Gastroesophageal sphincter (tissue), 4 donors: ENCODE measurements at regions not wholly inside any gene's neighbourhood (a gene's known extent, or its start where the extent isn't known, plus 50 kb on each side); places are given as distances from the start of the nearest gene placed in this dataset.

Experiments used
- ATAC-seq: fragments of 150-250 bp; one replicate; pipeline ENCODE4 v1.9.1; 2016; ENCODE audit warnings: mild to moderate bottlenecking, moderate library complexity
- H3K27ac ChIP-seq, 4 donors: fragments of 200-600 bp; sonication (generic) in 3 of 4; 1 replicate in 3 of 4; 2 replicates in 1 of 4; pipeline ENCODE4 v1.5.1; 2016 to 2019
- H3K27me3 ChIP-seq: fragments of 200-600 bp; sonication (generic); one replicate; pipeline ENCODE4 v1.5.1; 2019
- H3K36me3 ChIP-seq, 2 donors: fragments of 200-600 bp; sonication (generic); one replicate each; pipeline ENCODE4 v1.5.1; 2019; ENCODE audit warnings: control low read depth in 1 of 2
- H3K4me1 ChIP-seq, 3 donors: fragments of 200-600 bp; sonication (generic); 1 replicate in 2 of 3; 2 replicates in 1 of 3; pipeline ENCODE4 v1.5.1; 2016 to 2019; ENCODE audit warnings: control low read depth in 2 of 3
- H3K4me3 ChIP-seq, 2 donors: fragments of 200-600 bp; sonication (generic); one replicate each; pipeline ENCODE4 v1.5.1; 2019; ENCODE audit warnings: mild to moderate bottlenecking in 1 of 2, moderate library complexity in 1 of 2
- H3K9me3 ChIP-seq, 3 donors: fragments of 200-600 bp; sonication (generic); one replicate each; pipeline ENCODE4 v1.5.1; 2017 to 2019; ENCODE audit warnings: control low read depth in 2 of 3
- CTCF ChIP-seq, 4 experiments: fragments of 200-600 bp in 2 of 4; fragments of 450-650 bp in 2 of 4; sonication (generic) in 1 of 4; IDR thresholded peaks; one replicate each; pipeline ENCODE4 v1.5.1; 2017 to 2019; ENCODE audit warnings: antibody characterized with exemption in 4 of 4, mild to moderate bottlenecking in 2 of 4, moderate library complexity in 2 of 4
- EP300 ChIP-seq: sonication (generic); formaldehyde crosslinking; IDR thresholded peaks from one replicate; pipeline ENCODE4 v1.6.1; 2017; ENCODE audit warnings: antibody characterized with exemption, mild to moderate bottlenecking
- POLR2A ChIP-seq, 2 donors: fragments of 450-650 bp; IDR thresholded peaks; one replicate each; pipeline ENCODE4 v1.6.1; 2017; ENCODE audit warnings: antibody characterized with exemption in 2 of 2, mild to moderate bottlenecking in 2 of 2, moderate library complexity in 1 of 2
- POLR2AphosphoS5 ChIP-seq: sonication (generic); formaldehyde crosslinking; IDR thresholded peaks from one replicate; pipeline ENCODE4 v1.6.1; 2017; ENCODE audit warnings: antibody characterized with exemption
- WGBS, 2 donors: methylation state at CpG; one replicate each; pipeline ENCODE4 v1.1.5; 2018; ENCODE audit warnings: low coverage in 1 of 2; 5-methylcytosine and 5-hydroxymethylcytosine counted together

DNA sequence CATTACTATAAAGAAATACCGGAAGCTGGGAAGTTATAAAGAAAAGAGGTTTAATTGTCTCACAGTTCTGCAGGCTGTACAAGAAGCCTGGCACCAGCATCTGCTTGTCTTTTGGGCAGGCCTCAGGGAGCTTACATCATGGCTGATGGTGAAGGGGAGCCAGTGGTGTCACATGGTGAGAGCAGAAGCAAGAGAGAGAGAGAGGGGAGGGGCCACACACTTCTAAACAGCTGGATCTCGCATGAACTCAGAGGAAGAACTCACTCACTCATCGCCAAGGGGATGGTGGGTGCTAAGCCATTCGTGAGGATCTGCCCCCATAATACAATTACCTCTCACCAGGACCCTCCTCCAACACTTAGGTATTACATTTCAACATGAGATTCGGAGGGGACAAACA is 51.8 kb upstream of the ANKRD34C start:
- no peaks in the 10 kb centered on the region for H3K36me3 ChIP-seq
- H3K9me3 ChIP-seq = peaks cover 0 to 31% (median 0%) of the 10 kb centered on the region in 3 donors
- no peak overlapping the region for H3K4me3 ChIP-seq
- no peak for ATAC-seq
- 67 to 69% methylated on average over 5 of the region's 5 CpGs for WGBS, 2 donors
- H3K27me3 ChIP-seq = peaks cover 6% of the 10 kb centered on the region
- no peak for TF ChIP-seq EP300
- no peak for TF ChIP-seq CTCF (IDR thresholded peaks at IDR 0.05)
- no peak for TF ChIP-seq POLR2AphosphoS5
- no peak for TF ChIP-seq POLR2A (IDR thresholded peaks at IDR 0.05)
- H3K4me1 ChIP-seq = no peaks in the 10 kb centered on the region
- H3K27ac ChIP-seq = no peak overlapping the region

GRCh38 chr15:79222808-79223207 is 59.7 kb upstream of the ANKRD34C start:
- no peaks in the 10 kb centered on the region for H3K4me1 ChIP-seq
- H3K4me3 ChIP-seq = no peak overlapping the region
- H3K9me3 ChIP-seq = peaks cover 0 to 4% (median 0%) of the 10 kb centered on the region in 3 donors
- 34 to 42% methylated on average over 2 of the region's 2 CpGs for WGBS, 2 donors
- no peak overlapping the region for H3K27ac ChIP-seq
- TF ChIP-seq EP300 (no peak), POLR2AphosphoS5 (no peak), CTCF (IDR thresholded peaks at IDR 0.05) (no peak), POLR2A (IDR thresholded peaks at IDR 0.05) (no peak)
- no peaks in the 10 kb centered on the region for H3K36me3 ChIP-seq
- peaks cover 14% of the 10 kb centered on the region for H3K27me3 ChIP-seq
- ATAC-seq = no peak

GRCh38 chr15:79221696-79222095 is 60.8 kb upstream of the ANKRD34C start:
- no peak for ATAC-seq
- H3K9me3 ChIP-seq = peaks cover 0 to 10% (median 0%) of the 10 kb centered on the region in 3 donors
- H3K27me3 ChIP-seq = peaks cover 22% of the 10 kb centered on the region
- WGBS, 2 donors = 60% methylated on average over 1 of the region's 2 CpGs; no CpG with 5 or more reads in 1 of the 2 donors
- no peak for TF ChIP-seq EP300
- no peak for TF ChIP-seq CTCF (IDR thresholded peaks at IDR 0.05)
- no peak for TF ChIP-seq POLR2AphosphoS5
- TF ChIP-seq POLR2A (IDR thresholded peaks at IDR 0.05) = no peak
- H3K36me3 ChIP-seq = no peaks in the 10 kb centered on the region
- H3K4me3 ChIP-seq = no peak overlapping the region
- no peaks in the 10 kb centered on the region for H3K4me1 ChIP-seq
- H3K27ac ChIP-seq = no peak overlapping the region

DNA sequence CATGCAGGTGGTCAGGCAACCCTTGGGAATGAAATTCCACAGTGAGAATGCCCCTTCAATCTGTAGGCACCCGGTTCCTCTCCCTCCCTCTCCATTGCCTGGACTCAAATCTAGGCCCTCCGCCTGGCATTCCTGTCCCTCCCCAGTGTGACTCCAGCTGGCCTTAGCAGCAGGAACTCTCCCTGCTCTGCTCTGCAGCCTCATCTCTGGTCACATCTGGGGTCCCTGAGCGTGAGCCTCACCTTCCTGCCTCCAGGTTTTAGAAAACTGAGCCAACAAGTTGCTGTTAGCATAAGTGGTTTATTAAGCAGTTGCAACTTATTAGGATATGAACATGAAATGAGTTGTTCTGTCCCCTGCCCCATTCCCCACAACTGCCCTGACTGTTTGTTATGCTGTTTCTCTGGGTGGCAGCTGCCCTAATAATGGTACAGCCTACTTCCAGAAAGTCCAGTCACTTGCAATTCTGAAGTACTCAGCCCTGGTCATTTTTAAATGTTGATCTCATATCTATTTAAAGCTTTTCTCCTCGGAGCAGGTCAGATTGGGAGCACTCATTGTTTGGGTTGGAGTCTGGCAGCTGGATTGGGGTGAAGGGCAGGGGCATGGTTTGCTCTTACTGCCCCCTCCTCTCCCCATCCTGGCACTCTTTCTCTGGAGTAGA is 63.0 kb upstream of the ANKRD34C start:
- no peak overlapping the region for H3K27ac ChIP-seq
- peaks cover 37% of the 10 kb centered on the region for H3K27me3 ChIP-seq
- H3K36me3 ChIP-seq = no peaks in the 10 kb centered on the region
- ATAC-seq = no peak
- peaks cover 0 to 10% (median 0%) of the 10 kb centered on the region in 3 donors for H3K9me3 ChIP-seq
- WGBS, 2 donors = 31 to 56% methylated on average over 3 to 4 of the region's 4 CpGs
- TF ChIP-seq CTCF (IDR thresholded peaks at IDR 0.05) = no peak
- no peak for TF ChIP-seq EP300
- TF ChIP-seq POLR2AphosphoS5 = no peak
- TF ChIP-seq POLR2A (IDR thresholded peaks at IDR 0.05) = no peak
- H3K4me3 ChIP-seq = no peak overlapping the region
- no peaks in the 10 kb centered on the region for H3K4me1 ChIP-seq

- Histone ChIP-seq H3K9me3 (peaks cover 0 to 10% (median 0%) of the 10 kb centered on the region in 3 donors), H3K27ac (no peak overlapping the region), H3K4me3 (no peak overlapping the region), H3K27me3 (peaks cover 42% of the 10 kb centered on the region), H3K4me1 (no peaks in the 10 kb centered on the region), H3K36me3 (no peaks in the 10 kb centered on the region)
- ATAC-seq = no peak
- TF ChIP-seq CTCF (IDR thresholded peaks at IDR 0.05) (no peak), POLR2AphosphoS5 (no peak), POLR2A (IDR thresholded peaks at IDR 0.05) (no peak)
- WGBS, 2 donors = 41 to 55% methylated on average over 4 to 5 of the region's 5 CpGs
Observed at GRCh38 chr15:79218588-79219200, 63.8 kb upstream of the ANKRD34C start.
